ENCODE measurements at regions not wholly inside any gene's neighbourhood (a gene's known extent, or its start where the extent isn't known, plus 50 kb on each side); places are given as distances from the start of the nearest gene placed in this dataset.
A peak's percentile ranks its signal among the peaks of the same experiment; 100 is the strongest.

DNA sequence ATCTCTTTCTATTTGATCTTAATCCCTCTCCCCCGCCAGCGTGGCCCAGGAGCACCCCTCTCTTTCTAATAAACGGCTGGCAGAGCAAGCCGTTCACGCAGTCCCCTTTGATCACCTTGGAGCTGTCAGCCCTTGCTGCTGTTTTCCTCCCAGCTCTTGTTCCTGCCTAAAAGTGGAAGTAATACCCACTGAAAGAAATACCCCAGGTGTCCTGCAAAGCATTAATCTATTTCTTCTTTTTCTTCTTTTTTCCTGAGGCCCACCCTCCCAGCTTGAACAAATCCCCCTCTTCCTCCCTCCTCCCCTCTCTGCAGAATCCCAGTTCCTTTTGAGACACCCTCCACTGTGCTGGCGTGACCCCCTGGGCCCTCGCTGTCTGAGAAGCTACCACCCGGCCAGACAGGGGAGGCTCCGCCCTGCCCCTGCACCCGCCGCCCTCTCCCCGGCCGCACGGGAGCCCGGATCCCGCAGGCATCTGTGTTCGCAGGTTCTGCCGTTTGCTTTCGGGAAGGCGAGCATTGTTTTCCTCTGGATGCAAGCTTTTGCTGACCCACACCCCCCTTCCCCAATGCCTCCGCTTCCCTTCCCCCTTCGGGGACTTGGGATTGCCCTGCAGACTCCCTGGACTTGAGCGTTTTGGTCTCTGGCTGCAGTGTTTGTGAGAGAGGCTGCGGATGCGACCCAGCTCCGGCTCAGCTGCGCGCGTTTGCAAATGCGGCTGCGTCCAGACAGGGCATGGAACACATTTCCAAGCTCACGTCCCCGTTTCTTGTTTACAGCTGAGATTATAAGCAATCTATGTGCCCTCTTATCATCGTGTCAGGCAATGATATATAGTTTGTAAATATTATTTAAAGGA lies 631.5 kb downstream of the NYAP2 start (continued):
- TF ChIP-seq, protein P1, sequence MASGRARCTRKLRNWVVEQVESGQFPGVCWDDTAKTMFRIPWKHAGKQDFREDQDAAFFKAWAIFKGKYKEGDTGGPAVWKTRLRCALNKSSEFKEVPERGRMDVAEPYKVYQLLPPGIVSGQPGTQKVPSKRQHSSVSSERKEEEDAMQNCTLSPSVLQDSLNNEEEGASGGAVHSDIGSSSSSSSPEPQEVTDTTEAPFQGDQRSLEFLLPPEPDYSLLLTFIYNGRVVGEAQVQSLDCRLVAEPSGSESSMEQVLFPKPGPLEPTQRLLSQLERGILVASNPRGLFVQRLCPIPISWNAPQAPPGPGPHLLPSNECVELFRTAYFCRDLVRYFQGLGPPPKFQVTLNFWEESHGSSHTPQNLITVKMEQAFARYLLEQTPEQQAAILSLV (CRISPR knock-in tag; IDR thresholded peaks at IDR 0.05; ENCODE audit: borderline replicate concordance) = 0 out of 2 replicates have a peak, but pooled peaks have one; percentile 55
- no peak; a peak in 1 of 4 replicates for TF ChIP-seq NR2F1 (CRISPR knock-in tag; IDR thresholded peaks at IDR 0.05)
- TF ChIP-seq TEAD3 (CRISPR knock-in tag; optimal IDR thresholded peaks at IDR 0.05; ENCODE audit: borderline replicate concordance) = peak; percentile 72
- TF ChIP-seq, protein P2, sequence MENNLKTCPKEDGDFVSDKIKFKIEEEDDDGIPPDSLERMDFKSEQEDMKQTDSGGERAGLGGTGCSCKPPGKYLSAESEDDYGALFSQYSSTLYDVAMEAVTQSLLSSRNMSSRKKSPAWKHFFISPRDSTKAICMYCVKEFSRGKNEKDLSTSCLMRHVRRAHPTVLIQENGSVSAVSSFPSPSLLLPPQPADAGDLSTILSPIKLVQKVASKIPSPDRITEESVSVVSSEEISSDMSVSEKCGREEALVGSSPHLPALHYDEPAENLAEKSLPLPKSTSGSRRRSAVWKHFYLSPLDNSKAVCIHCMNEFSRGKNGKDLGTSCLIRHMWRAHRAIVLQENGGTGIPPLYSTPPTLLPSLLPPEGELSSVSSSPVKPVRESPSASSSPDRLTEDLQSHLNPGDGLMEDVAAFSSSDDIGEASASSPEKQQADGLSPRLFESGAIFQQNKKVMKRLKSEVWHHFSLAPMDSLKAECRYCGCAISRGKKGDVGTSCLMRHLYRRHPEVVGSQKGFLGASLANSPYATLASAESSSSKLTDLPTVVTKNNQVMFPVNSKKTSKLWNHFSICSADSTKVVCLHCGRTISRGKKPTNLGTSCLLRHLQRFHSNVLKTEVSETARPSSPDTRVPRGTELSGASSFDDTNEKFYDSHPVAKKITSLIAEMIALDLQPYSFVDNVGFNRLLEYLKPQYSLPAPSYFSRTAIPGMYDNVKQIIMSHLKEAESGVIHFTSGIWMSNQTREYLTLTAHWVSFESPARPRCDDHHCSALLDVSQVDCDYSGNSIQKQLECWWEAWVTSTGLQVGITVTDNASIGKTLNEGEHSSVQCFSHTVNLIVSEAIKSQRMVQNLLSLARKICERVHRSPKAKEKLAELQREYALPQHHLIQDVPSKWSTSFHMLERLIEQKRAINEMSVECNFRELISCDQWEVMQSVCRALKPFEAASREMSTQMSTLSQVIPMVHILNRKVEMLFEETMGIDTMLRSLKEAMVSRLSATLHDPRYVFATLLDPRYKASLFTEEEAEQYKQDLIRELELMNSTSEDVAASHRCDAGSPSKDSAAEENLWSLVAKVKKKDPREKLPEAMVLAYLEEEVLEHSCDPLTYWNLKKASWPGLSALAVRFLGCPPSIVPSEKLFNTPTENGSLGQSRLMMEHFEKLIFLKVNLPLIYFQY (CRISPR knock-in tag; IDR thresholded peaks at IDR 0.05; ENCODE audit: borderline replicate concordance) = no peak; the same call in 1 of the 2 replicates
- TF ChIP-seq, protein P3, sequence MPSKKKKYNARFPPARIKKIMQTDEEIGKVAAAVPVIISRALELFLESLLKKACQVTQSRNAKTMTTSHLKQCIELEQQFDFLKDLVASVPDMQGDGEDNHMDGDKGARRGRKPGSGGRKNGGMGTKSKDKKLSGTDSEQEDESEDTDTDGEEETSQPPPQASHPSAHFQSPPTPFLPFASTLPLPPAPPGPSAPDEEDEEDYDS (CRISPR knock-in tag; IDR thresholded peaks at IDR 0.05) = peak; percentile 77
- TF ChIP-seq CCDC6 (CRISPR knock-in tag; IDR thresholded peaks at IDR 0.05) = no peak
- TF ChIP-seq KDM4B (CRISPR knock-in tag; IDR thresholded peaks at IDR 0.05) = peak; percentile 25; the same call in 1 of the 2 replicates
- peak; percentile 94 for TF ChIP-seq ZFP91 (CRISPR knock-in tag; IDR thresholded peaks at IDR 0.05; ENCODE audit: borderline replicate concordance)
- no peak for TF ChIP-seq NBN (conservative IDR thresholded peaks at IDR 0.05)
- peak; percentile 58; the same call in 1 of the 2 replicates for TF ChIP-seq ZBTB3 (CRISPR knock-in tag; IDR thresholded peaks at IDR 0.05; ENCODE audit: borderline replicate concordance, low read depth)
- no peak for TF ChIP-seq ZNF20 (CRISPR knock-in tag; IDR thresholded peaks at IDR 0.05)
- TF ChIP-seq NR2F6 (IDR thresholded peaks at IDR 0.05) = peak; percentile 10; the same call in 1 of the 2 replicates
- peak; percentile 34; the same call in 1 of the 2 replicates for TF ChIP-seq NR2F6 (CRISPR knock-in tag; IDR thresholded peaks at IDR 0.05)
- 0 out of 2 replicates have a peak, but pooled peaks have one; percentile 63 for TF ChIP-seq NKX3-1 (CRISPR knock-in tag; IDR thresholded peaks at IDR 0.05)
- peak; percentile 93; the same call in 1 of the 2 replicates for TF ChIP-seq ZNF136 (CRISPR knock-in tag; IDR thresholded peaks at IDR 0.05; ENCODE audit: low read depth)
- no peak for TF ChIP-seq ZNF674 (CRISPR knock-in tag; IDR thresholded peaks at IDR 0.05; ENCODE audit: low read depth)
- TF ChIP-seq STAT6 (CRISPR knock-in tag; IDR thresholded peaks at IDR 0.05; ENCODE audit: borderline replicate concordance) = 0 out of 2 replicates have a peak, but pooled peaks have one; percentile 42
- 0 out of 2 replicates have a peak, but pooled peaks have one; percentile 43 for TF ChIP-seq ZNF773 (CRISPR knock-in tag; IDR thresholded peaks at IDR 0.05; ENCODE audit: borderline replicate concordance)
- no peak for TF ChIP-seq SRF (IDR thresholded peaks at IDR 0.05; ENCODE audit: low read depth, low read length)
